ENCODE measurements at regions not wholly inside any gene's neighbourhood (a gene's known extent, or its start where the extent isn't known, plus 50 kb on each side); places are given as distances from the start of the nearest gene placed in this dataset.

DNA sequence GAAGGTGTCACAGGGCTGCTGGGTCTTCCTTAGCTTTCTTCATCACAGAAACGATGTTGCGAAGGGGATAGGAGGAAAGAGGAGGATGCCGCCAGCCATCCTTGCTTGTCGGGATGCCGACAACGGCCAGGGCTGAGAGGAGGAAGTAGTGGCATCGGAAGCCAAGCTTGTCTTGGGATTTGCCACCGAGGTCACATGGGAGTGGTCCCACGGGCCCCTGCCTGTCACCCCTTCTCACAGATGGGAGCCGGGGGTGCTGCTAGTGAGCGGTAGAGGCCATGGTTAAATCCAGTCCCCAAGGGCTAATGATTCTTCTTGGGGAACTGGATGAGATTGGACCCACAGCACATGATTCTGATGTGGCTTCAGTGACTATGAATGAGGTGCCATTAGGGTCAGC is 1375.8 kb downstream of the BRD1 start:
- no peak for DNase-seq

DNA sequence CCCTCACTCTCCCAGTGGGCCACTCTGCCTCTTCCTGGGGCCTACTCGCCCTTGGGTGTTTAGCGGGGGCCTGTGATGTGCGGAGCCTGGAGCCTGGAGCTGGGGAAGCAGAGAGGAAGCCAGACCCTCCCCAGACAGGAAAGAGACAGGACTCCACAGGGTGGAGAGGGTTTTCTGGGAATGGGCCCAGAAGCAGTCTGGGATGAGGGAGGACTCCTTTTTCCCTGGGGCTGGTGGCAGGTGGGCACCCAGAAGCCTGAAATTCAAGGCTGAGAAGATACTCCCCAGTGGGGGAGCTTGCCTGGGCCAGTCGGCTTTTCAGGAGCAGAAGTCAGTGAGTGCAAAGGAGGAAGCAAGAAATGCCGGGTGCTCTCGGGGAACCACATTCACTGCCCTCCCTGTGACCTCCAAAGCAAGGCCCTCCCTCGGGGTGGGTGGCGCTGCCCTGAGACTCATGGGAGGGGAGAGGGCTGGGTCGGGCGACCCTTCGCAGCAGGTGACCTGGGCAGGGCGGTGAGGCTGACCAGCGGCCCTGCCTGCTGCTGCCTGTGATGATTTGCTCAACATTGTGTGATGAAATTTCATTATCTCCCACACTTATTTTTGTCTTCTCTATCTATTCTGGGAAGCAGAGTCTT is 1377.4 kb downstream of the BRD1 start:
- DNase-seq, result no peak

GRCh38 chr22:48449466-48450187 is 1378.0 kb downstream of the BRD1 start:
- DNase-seq, result no peak

- DNase-seq, result no peak
Observed at GRCh38 chr22:48448821-48449220, 1378.9 kb downstream of the BRD1 start.

- no peak for DNase-seq
Observed at GRCh38 chr22:48445113-48445827, 1382.4 kb downstream of the BRD1 start.

DNA sequence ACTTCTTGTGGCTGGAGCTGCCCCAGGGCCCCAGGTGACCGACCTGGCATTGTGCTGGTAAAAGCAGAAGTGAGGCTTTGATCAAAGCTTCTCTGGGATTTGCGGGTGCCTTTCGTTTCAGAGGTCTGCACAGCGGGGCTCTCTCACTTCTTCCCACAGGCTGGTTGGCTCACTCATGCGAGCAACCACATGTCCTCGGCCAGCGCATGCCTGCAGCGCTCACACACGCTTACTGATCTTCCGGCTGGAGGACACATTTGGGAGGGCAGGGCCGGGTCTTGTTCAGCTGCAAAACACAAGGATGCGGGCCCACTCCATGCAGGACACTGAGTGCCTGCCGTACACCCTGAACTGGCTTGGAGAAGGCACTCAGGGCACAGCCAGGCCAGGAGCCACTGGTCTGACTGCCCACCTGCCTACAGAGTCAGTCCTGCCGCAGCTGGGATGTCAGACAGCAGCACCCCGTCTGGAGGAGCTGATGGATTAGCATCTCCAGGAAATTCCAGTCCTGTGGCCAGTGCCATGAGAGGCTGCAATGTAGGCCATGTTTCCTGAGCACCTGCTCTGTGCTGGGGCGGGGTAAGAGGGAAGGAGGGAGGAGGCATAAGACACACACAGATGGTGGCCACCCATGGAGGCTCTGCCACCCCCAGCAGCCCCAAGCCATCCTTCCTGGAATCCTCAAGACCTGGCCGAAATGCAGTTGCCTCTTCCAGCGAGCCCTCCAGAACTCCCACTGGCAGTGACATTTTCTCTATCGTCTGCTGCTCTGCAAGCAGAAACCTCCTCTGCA is 1383.2 kb downstream of the BRD1 start:
- no peak for DNase-seq

DNA sequence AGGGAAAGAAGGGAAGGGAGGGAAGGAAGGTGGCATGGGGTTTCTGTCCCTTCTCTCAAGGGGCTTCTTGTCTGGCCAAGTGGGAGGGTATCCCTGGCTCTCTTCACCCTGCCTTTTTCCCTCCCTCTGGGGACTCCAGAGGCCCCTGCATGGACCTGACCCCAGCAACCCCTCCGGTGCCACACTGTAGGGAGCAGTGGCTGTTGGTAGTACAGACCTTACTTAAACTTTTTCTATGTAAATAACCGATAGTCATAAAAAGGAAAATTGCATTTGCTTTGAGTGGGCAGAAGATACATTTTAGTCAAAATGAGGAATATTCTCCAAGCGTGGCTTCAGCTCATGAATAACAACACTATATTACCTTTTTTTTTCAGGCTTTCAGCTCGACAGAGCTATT is 1384.0 kb downstream of the BRD1 start:
- no peak for DNase-seq

DNA sequence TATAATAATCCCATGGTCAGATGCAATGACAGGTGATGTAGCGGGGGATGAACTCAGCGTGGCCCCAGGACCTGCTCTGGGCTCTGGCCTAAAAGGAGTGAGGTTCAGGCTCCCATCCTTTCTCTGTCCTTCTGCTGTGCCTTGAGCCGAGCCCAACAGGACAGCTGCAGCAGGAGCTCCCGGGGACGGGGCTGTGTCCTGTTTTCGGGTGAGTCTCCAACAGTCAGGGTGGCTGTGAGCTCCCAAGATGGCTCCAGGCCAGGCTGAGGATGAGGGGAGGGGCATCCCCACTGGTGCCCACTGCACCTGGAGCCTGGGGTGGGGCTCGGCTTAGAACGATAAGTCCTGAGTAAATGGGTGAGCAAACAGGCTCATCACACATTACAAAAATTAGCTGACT is 1385.0 kb downstream of the BRD1 start:
- no peak for DNase-seq

GRCh38 chr22:48441553-48441850 is 1386.2 kb downstream of the BRD1 start:
- DNase-seq, result no peak

DNA sequence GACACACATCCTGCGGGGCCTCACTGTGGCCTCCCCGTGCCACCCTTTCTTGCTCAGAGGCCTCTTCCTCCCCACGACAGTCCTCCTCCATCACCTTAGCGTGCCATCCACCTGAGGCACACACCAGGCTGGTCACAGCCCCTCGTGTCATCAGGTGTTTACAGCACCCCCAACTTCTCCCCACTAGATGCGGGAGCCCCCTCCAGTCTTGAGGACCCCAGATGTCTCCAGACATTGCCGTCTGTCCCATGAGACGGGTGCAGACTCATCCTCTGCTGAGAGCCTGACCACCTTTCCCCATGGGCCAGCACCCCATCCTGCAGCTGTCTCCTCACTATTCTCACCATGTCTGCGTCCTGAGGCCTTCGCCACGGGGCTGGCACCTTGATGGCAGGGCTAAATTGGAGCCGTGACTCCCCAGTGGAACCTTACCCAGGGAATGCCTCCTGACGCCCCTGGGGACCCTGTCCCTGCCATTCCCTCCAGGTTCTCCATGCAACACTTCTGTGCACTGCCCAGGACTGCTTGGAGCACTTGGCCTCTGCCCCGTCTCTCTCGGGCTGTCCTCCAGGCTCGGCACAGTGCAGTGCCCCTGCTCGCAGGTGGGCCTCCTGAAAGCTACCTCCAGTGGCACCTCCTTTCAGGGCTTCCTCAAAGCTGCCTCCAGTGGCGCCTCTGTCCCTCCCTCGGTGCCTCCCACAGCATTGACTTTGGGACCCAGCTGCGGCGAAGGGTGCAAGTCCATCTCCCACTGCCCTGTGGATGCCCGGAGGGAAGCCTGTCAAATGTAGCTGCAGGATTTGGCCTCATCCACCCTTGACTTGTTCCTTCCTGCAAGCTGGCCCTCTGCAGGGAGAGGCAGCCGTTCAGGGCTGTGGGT is 1386.8 kb downstream of the BRD1 start:
- no peak for DNase-seq

DNA sequence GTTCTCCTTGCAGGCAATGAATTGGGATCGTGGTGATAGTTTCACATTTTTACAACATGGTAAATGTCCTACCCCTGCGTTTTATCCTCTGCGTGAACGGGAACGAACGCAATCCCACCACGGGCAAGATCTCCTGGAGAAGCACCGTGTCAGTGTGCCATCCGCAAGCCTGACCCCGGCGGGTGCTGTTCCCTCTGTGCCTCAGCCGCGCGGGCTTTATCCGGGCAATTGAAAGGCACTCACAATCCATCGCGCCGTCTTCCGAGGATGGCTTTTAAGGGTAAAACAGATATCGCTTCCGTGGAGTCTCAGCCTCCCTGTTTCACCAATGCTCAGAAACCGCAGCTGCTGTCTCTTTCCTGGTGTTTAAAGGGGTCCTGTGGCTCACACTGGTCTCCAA is 1387.5 kb downstream of the BRD1 start:
- no peak for DNase-seq

GRCh38 chr22:48439560-48440135 is 1388.0 kb downstream of the BRD1 start:
- DNase-seq, result no peak

- DNase-seq, result no peak
Observed at GRCh38 chr22:48438800-48439559, 1388.7 kb downstream of the BRD1 start.

GRCh38 chr22:48438096-48438495 is 1389.6 kb downstream of the BRD1 start:
- DNase-seq, result no peak

DNA sequence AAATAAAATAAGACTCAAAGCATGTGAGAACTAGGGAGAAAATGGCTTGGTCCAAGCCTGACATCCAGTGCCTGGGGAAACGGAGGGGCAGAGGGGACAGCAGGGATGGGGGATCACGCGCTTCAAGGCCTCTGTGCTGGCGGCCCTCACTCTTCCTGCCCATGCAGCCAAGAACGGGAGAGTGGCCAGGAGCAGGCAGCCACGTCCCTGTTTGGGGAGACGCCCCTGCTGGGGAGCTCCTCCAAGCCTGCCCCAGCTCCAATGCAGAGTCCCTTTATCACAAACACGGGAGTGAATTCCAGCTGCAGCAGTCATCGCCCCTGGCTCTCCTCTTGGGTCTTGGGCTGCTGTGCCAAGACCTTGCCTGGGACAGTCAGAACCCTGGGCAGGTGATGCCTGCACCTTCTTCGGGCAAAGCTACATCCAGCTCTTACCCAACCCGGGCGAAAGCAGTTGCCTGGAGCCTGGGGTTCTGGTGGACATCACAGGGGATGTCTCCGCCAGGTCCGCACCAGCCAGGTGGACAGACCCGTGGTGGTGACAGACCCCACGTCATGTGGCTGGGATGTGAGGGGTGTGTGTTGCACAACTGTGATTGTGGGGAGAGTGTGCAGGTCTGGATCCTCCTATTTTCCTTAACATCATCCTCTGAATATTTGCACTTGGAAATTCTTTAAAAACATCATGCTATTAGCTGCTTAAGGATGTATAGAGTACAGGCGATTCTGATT is 1391.3 kb downstream of the BRD1 start:
- no peak for DNase-seq

DNA sequence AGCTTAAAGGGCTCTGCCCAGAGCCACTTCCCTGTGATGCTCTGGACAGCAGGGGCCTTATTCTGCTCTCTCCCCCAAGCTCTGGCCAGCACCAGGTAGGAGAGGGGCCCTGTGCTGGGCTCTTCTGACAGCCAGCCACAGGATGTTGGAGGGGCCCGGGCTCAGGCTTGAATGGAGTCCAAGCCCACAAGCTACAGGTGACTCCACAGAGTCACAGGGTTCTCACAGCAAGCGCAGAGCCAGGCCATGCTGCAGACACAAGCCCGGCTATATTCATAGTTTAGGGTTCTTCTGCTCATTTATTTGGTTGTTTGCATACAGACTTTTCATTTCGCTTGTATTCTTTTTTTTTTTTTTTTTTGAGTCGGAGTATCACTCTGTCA is 1392.8 kb downstream of the BRD1 start:
- DNase-seq, result no peak

- no peak for DNase-seq
Observed at GRCh38 chr22:48434156-48434867, 1393.4 kb downstream of the BRD1 start.

- DNase-seq, result no peak
Observed at GRCh38 chr22:48433647-48434046, 1394.0 kb downstream of the BRD1 start.

GRCh38 chr22:48432781-48433518 is 1394.7 kb downstream of the BRD1 start:
- DNase-seq, result no peak

All from activated effector memory CD4-positive, alpha-beta T cell treated with Interleukin-2 at 50 U/mL for 16 hours (primary cell).